Endothelial cell (in vitro differentiated cells): ENCODE measurements at regions not wholly inside any gene's neighbourhood (a gene's known extent, or its start where the extent isn't known, plus 50 kb on each side); places are given as distances from the start of the nearest gene placed in this dataset.
"Not testable (repeated sequence)": the region's sequence is repeated elsewhere in the genome, so short reads cannot be mapped to it uniquely, and the experiment has no call there.

ENCODE experiments used
- DNase-seq: peaks from one replicate; pipeline ENCODE4 v3.0.0; 2021; ENCODE audit warnings: low spot score
- H3K27ac Mint-ChIP-seq: one replicate; pipeline ENCODE4 v1.8.0; 2021; ENCODE audit warnings: mixed read lengths, inconsistent platforms; ENCODE audit not compliant: unreplicated experiment
- H3K27me3 Mint-ChIP-seq: one replicate; pipeline ENCODE4 v1.8.0; 2021; ENCODE audit warnings: mild to moderate bottlenecking, moderate library complexity, mixed read lengths, inconsistent platforms; ENCODE audit not compliant: unreplicated experiment
- H3K36me3 Mint-ChIP-seq: one replicate; pipeline ENCODE4 v1.8.0; 2021; ENCODE audit warnings: mild to moderate bottlenecking, low read depth, mixed read lengths, inconsistent platforms; ENCODE audit not compliant: unreplicated experiment
- H3K4me1 Mint-ChIP-seq: one replicate; pipeline ENCODE4 v1.8.0; 2021; ENCODE audit warnings: mild to moderate bottlenecking, mixed read lengths, inconsistent platforms; ENCODE audit not compliant: unreplicated experiment
- H3K4me3 Mint-ChIP-seq: one replicate; pipeline ENCODE4 v1.8.0; 2021; ENCODE audit warnings: mild to moderate bottlenecking, mixed read lengths, inconsistent platforms; ENCODE audit not compliant: unreplicated experiment
- H3K9me3 Mint-ChIP-seq: one replicate; pipeline ENCODE4 v1.8.0; 2021; ENCODE audit warnings: mixed read lengths, inconsistent platforms; ENCODE audit not compliant: unreplicated experiment
- TF ChIP-seq, protein P1 (sequence below): fragments of 200-600 bp; sonication (generic); IDR thresholded peaks from one replicate; pipeline ENCODE4 v1.5.0; 2021; ENCODE audit warnings: antibody characterized with exemption; ENCODE audit not compliant: unreplicated experiment

DNA sequence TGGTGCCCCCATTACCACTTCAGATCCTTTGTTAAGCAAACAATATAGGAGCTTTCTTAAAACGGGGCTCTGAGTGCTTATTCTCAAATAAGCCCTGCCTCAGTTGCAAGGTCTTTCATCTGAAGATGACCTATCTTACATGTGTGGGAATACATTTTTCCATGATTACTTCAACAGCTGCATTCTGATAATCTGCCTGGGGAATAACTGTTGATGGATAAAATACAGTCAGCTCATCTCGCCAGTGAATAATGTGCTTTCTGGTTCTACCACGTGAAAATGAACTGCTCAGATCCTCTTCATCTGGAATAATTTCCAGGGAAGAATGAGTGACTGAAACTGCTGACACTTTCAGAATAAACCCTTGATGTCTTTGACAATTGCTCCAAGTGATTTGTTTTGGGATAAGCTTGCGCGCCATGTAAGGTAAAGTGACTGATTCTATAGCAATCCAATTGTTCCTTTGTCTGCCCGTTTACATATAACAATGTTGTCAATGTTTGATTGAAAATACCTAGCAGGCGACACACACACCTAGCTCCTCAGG is 161.3 kb downstream of the RTL9 start:
- Mint-ChIP-seq H3K27ac (no peak overlapping the region), H3K9me3 (no peaks in the 10 kb centered on the region), H3K4me1 (no peaks in the 10 kb centered on the region), H3K4me3 (no peak overlapping the region), H3K27me3 (no peaks in the 10 kb centered on the region), H3K36me3 (no peaks in the 10 kb centered on the region)
- TF ChIP-seq, protein P1, sequence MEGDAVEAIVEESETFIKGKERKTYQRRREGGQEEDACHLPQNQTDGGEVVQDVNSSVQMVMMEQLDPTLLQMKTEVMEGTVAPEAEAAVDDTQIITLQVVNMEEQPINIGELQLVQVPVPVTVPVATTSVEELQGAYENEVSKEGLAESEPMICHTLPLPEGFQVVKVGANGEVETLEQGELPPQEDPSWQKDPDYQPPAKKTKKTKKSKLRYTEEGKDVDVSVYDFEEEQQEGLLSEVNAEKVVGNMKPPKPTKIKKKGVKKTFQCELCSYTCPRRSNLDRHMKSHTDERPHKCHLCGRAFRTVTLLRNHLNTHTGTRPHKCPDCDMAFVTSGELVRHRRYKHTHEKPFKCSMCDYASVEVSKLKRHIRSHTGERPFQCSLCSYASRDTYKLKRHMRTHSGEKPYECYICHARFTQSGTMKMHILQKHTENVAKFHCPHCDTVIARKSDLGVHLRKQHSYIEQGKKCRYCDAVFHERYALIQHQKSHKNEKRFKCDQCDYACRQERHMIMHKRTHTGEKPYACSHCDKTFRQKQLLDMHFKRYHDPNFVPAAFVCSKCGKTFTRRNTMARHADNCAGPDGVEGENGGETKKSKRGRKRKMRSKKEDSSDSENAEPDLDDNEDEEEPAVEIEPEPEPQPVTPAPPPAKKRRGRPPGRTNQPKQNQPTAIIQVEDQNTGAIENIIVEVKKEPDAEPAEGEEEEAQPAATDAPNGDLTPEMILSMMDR: no peak
- DNase-seq: no peak

DNA sequence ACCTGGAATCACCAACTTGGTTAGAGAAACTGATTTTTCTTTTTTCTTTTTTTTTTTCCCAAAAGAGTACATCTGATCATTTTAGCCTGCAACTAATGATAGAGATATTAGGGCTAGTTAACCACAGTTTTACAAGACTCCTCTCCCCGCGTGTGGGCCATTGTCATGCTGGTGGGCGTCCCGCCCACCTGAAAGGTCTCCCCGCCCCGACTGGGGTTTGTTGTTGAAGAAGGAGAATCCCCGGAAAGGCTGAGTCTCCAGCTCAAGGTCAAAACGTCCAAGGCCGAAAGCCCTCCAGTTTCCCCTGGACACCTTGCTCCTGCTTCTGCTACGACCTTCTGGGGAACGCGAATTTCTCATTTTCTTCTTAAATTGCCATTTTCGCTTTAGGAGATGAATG is 162.0 kb downstream of the RTL9 start:
- not testable (repeated sequence) for H3K27ac Mint-ChIP-seq

DNA sequence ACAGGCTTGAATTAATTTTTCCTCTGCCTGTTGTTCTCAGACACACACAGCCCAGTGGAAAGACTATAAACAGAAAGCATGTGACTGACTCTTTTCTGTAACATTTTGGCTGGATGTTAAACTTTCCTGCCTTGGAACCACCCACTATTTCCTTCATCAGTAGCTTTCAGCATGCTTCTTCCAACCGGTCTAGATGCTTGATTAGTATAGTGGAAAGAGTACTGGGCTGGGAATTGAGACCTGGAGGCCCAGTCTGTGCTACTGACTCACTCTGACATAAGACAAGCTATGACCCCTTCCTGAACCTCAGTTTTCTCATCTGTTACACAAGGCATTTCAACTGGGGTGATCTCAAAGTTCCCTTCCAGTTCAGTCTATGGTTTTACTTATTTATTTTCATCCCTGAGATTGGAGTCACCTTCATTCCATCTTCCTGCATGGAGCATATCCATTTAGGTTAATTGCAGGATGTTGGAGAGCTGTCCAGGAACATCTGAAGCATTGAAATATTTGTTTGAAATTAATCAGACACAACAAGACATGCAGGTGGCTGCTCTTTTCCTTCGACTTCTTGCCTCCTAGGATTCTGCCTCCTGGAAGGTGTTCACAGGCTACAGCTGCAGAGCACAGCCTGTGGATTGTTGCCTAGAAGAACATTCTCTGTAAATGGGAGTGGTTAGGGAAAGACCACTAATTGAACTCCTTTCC is 173.4 kb downstream of the RTL9 start:
- Mint-ChIP-seq H3K9me3 (no peaks in the 10 kb centered on the region), H3K4me3 (no peak overlapping the region), H3K36me3 (no peaks in the 10 kb centered on the region), H3K27ac (no peak overlapping the region), H3K27me3 (no peaks in the 10 kb centered on the region), H3K4me1 (no peaks in the 10 kb centered on the region)
- TF ChIP-seq, protein P1: no peak
- no peak for DNase-seq

More for the DNA sequence above, 162.0 kb downstream of the RTL9 start:
- H3K27me3 Mint-ChIP-seq, H3K9me3 Mint-ChIP-seq, H3K4me1 Mint-ChIP-seq, H3K4me3 Mint-ChIP-seq, DNase-seq, H3K36me3 Mint-ChIP-seq: not testable (repeated sequence)

DNA sequence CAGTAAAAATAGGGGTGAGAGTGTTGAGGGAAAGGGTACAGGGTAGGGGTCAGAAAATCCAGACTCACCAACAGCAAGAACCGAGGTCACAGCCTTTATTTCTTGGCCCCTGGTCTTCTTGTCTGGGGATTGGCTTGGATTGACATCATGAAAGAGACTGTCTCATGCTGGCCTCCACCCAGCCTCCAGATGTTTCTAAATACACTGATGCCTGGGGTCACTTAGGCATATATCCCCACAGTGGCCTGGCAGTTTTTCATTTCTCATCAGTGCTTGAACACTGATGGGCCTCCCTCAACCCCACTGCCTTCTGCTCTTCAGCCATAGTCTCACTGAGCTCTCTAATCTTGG is 173.9 kb downstream of the RTL9 start:
- TF ChIP-seq, protein P1: no peak
- H3K36me3 Mint-ChIP-seq: no peaks in the 10 kb centered on the region
- H3K9me3 Mint-ChIP-seq: no peaks in the 10 kb centered on the region
- DNase-seq: no peak
- H3K27me3 Mint-ChIP-seq: no peaks in the 10 kb centered on the region
- H3K4me3 Mint-ChIP-seq: no peak overlapping the region
- H3K4me1 Mint-ChIP-seq: no peaks in the 10 kb centered on the region
- H3K27ac Mint-ChIP-seq: no peak overlapping the region

DNA sequence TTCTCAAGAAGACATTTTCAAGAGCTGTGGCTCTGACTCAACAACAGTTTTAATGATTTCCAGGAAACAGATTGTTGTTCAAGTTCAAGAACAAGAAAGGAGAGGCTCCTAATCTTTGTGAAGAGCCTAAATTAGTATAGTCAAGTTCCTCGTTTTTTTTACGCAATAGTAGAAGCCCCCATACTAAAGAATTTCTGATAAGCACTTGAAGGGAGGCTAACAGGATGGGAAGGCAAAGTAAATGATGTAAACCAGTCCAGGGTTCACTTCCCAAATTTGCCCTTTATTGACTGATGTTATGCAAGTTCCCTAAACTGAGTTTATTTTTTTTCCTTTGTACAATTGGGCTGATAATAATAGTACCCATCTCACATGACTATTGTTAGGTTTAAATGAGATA is 178.2 kb downstream of the RTL9 start:
- Mint-ChIP-seq H3K27me3 (no peaks in the 10 kb centered on the region), H3K4me1 (no peaks in the 10 kb centered on the region)
- TF ChIP-seq, protein P1: no peak

More for the DNA sequence above, 178.2 kb downstream of the RTL9 start:
- no peak for DNase-seq
- Mint-ChIP-seq H3K4me3 (no peak overlapping the region), H3K9me3 (no peaks in the 10 kb centered on the region), H3K27ac (no peak overlapping the region), H3K36me3 (no peaks in the 10 kb centered on the region)
